Lower leg skin (tissue), 3 donors: ENCODE measurements at regions not wholly inside any gene's neighbourhood (a gene's known extent, or its start where the extent isn't known, plus 50 kb on each side); places are given as distances from the start of the nearest gene placed in this dataset.
"Not testable (repeated sequence)": the region's sequence is repeated elsewhere in the genome, so short reads cannot be mapped to it uniquely, and the experiment has no call there.

Experiments used
- CTCF ChIP-seq, 3 donors: fragments of 450-650 bp; IDR thresholded peaks; one replicate each; pipeline ENCODE4 v1.5.1; 2016; ENCODE audit warnings: antibody characterized with exemption in 3 of 3, mild to moderate bottlenecking in 3 of 3, moderate library complexity in 2 of 3
- POLR2A ChIP-seq, 2 donors: fragments of 450-650 bp; IDR thresholded peaks; one replicate each; pipeline ENCODE4 v1.6.1; 2016 to 2017; ENCODE audit warnings: antibody characterized with exemption in 2 of 2, mild to moderate bottlenecking in 1 of 2, moderate library complexity in 1 of 2

- not testable (repeated sequence) for TF ChIP-seq CTCF, POLR2A (IDR thresholded peaks at IDR 0.05)
Measured at GRCh38 chr12:94836952-94837670, 166.4 kb downstream of the NDUFA12 start.
